NCI-H510A treated with DMSO at 0.1 percent for 48 hours (cell line): ENCODE measurements at regions not wholly inside any gene's neighbourhood (a gene's known extent, or its start where the extent isn't known, plus 50 kb on each side); places are given as distances from the start of the nearest gene placed in this dataset.
"Not testable (repeated sequence)": the region's sequence is repeated elsewhere in the genome, so short reads cannot be mapped to it uniquely, and the experiment has no call there.

ENCODE experiments used
- DNase-seq: peaks from one replicate; lab custom pipeline; 2025; lab: John Stamatoyannopoulos, UW

GRCh38 chr4:131764730-131765129 lies 1384.4 kb upstream of the PCDH10 start:
- DNase-seq: no peak

GRCh38 chr4:131774382-131774781 lies 1374.7 kb upstream of the PCDH10 start:
- not testable (repeated sequence) for DNase-seq

- not testable (repeated sequence) for DNase-seq
These were observed 1338.5 kb upstream of the PCDH10 start for GRCh38 chr4:131810565-131810964.
